CD14-positive monocyte (primary cell): ENCODE measurements at regions not wholly inside any gene's neighbourhood (a gene's known extent, or its start where the extent isn't known, plus 50 kb on each side); places are given as distances from the start of the nearest gene placed in this dataset.

Experiments
- DNase-seq, 3 donors: peaks; one replicate each; pipeline ENCODE4 v3.0.0-alpha.2; 2011 to 2022
- H2AFZ ChIP-seq: 2 replicates; pipeline ENCODE4 v1.6.0; 2012; ENCODE audit warnings: mild to moderate bottlenecking, low read depth, low read length, inconsistent platforms; ENCODE audit not compliant: insufficient read depth, poor library complexity, severe bottlenecking
- H3K27ac ChIP-seq, 2 donors: 1 replicate in 1 of 2; 2 replicates in 1 of 2; pipeline ENCODE4 v1.5.1; 2012 to 2013; ENCODE audit warnings: low read length in 2 of 2, control low read depth in 1 of 2, inconsistent platforms in 1 of 2, low read depth in 1 of 2, mild to moderate bottlenecking in 1 of 2
- H3K27me3 ChIP-seq, 2 donors: one replicate each; pipeline versions ENCODE4 v1.6.0 to v1.6.1; 2011 to 2013; ENCODE audit warnings: low read length in 2 of 2; ENCODE audit not compliant: control insufficient read depth in 2 of 2, insufficient read depth in 2 of 2
- H3K36me3 ChIP-seq, 2 donors: replicated peaks in 1 of 2; 1 replicate in 1 of 2; 2 replicates in 1 of 2; pipeline versions ENCODE4 v1.5.1 to v1.6.1; 2012 to 2013; ENCODE audit warnings: low read length in 2 of 2, control low read depth in 1 of 2, inconsistent platforms in 1 of 2, mild to moderate bottlenecking in 1 of 2; ENCODE audit not compliant: insufficient read depth in 2 of 2, control insufficient read depth in 1 of 2
- H3K4me1 ChIP-seq, 2 donors: 1 replicate in 1 of 2; 2 replicates in 1 of 2; pipeline versions ENCODE4 v1.5.1 to v1.6.1; 2012 to 2013; ENCODE audit warnings: low read length in 2 of 2, control low read depth in 1 of 2, inconsistent platforms in 1 of 2, mild to moderate bottlenecking in 1 of 2, moderate library complexity in 1 of 2; ENCODE audit not compliant: insufficient read depth in 2 of 2, control insufficient read depth in 1 of 2
- H3K4me2 ChIP-seq: replicated peaks from 2 replicates; pipeline ENCODE3; 2012; ENCODE audit warnings: low read length, moderate library complexity, mild to moderate bottlenecking; ENCODE audit not compliant: poor library complexity, severe bottlenecking; ENCODE audit errors: extremely low read depth
- H3K4me3 ChIP-seq, 3 experiments: fragments of 200-600 bp in 1 of 3; sonication (generic) in 1 of 3; replicated peaks in 1 of 3; 1 replicate in 2 of 3; 2 replicates in 1 of 3; pipeline ENCODE4 v1.5.1; 2011 to 2013; ENCODE audit warnings: low read length in 3 of 3, mild to moderate bottlenecking in 3 of 3, control low read depth in 2 of 3, low read depth in 2 of 3, inconsistent platforms in 1 of 3, moderate library complexity in 1 of 3
- H3K79me2 ChIP-seq: 2 replicates; pipeline ENCODE4 v1.6.0; 2012; ENCODE audit warnings: mild to moderate bottlenecking, control low read depth, inconsistent platforms, low read length, moderate library complexity; ENCODE audit not compliant: insufficient read depth
- H3K9ac ChIP-seq: 2 replicates; pipeline ENCODE4 v1.6.0; 2017; ENCODE audit warnings: low read length, mild to moderate bottlenecking; ENCODE audit not compliant: insufficient read depth, poor library complexity, severe bottlenecking
- H3K9me3 ChIP-seq, 2 donors: replicated peaks in 1 of 2; 1 replicate in 1 of 2; 2 replicates in 1 of 2; pipeline versions ENCODE4 v1.5.1 to v1.6.1; 2012 to 2013; ENCODE audit warnings: low read length in 2 of 2, control low read depth in 1 of 2; ENCODE audit not compliant: control insufficient read depth in 1 of 2, insufficient read depth in 1 of 2
- H4K20me1 ChIP-seq: 2 replicates; pipeline ENCODE4 v1.6.0; 2012; ENCODE audit warnings: mild to moderate bottlenecking, low read length, control low read depth, moderate library complexity; ENCODE audit not compliant: insufficient read depth
- H3K27ac Mint-ChIP-seq, 7 donors: one replicate each; pipeline ENCODE4 v1.8.0; 2020; ENCODE audit warnings: mild to moderate bottlenecking in 7 of 7, mixed read lengths in 7 of 7, moderate library complexity in 6 of 7, inconsistent platforms in 2 of 7
- H3K27me3 Mint-ChIP-seq, 3 donors: one replicate each; pipeline ENCODE4 v1.8.0; 2021 to 2022; ENCODE audit warnings: low read depth in 3 of 3, mild to moderate bottlenecking in 3 of 3, mixed read lengths in 3 of 3, moderate library complexity in 3 of 3, inconsistent platforms in 1 of 3
- H3K36me3 Mint-ChIP-seq, 2 donors: one replicate each; pipeline ENCODE4 v1.8.0; 2020; ENCODE audit warnings: mixed read lengths in 2 of 2, inconsistent platforms in 1 of 2, mild to moderate bottlenecking in 1 of 2
- H3K4me1 Mint-ChIP-seq: one replicate; pipeline ENCODE4 v1.8.0; 2020; ENCODE audit warnings: mild to moderate bottlenecking, mixed read lengths
- H3K4me3 Mint-ChIP-seq, 2 donors: one replicate each; pipeline ENCODE4 v1.8.0; 2020; ENCODE audit warnings: mild to moderate bottlenecking in 2 of 2, mixed read lengths in 2 of 2, moderate library complexity in 1 of 2
- H3K9me3 Mint-ChIP-seq, 7 donors: one replicate each; pipeline ENCODE4 v1.8.0; 2020 to 2022; ENCODE audit warnings: mixed read lengths in 7 of 7, mild to moderate bottlenecking in 6 of 7, moderate library complexity in 6 of 7, inconsistent platforms in 2 of 7
- WGBS: methylation state at CpG from one replicate; pipeline ENCODE4 v1.1.5; 2013; ENCODE audit warnings: missing lambda C conversion rate; ENCODE audit not compliant: insufficient coverage; 5-methylcytosine and 5-hydroxymethylcytosine counted together
- intact Hi-C, 2 donors: fragments of 100-400 bp; cut with micrococcal nuclease; formaldehyde crosslinking; loops; one replicate each; pipeline versions ENCODE4 v1.15.0 to v1.15.1; 2023
- TF ChIP-seq, protein P1 (sequence below): fragments of 200-600 bp; IDR thresholded peaks from one replicate; pipeline ENCODE4 v1.8.0; 2022; ENCODE audit warnings: antibody characterized with exemption, mild to moderate bottlenecking

DNA sequence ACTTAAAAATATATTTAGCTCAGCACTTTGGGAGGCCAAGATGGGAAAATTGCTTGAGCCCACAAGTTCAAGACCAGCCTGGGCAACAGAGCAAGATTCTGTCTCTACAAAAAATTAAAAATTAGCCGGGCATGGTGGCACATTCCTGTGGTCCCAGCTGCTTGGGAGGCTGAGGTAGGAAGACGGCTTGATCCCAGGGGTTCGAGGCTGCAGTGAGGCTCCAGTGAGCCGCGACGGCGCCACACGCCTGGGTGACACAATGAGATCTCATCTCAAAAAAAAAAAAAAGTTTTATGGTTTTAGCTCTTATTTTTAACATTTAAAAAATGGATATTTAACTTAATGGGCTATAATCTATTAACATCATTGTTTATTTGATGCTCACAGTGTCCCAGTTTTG, 97.2 kb upstream of the RIPOR2 start:
- Histone ChIP-seq H3K4me3 (no peak overlapping the region), H3K4me2 (no peak overlapping the region), H2AFZ (no peak overlapping the region), H3K9ac (no peak overlapping the region), H3K27me3 (no peaks in the 10 kb centered on the region), H3K79me2 (peaks cover 32% of the 10 kb centered on the region), H3K27ac (no peak overlapping the region), H3K36me3 (no peaks in the 10 kb centered on the region), H3K4me1 (peaks cover 16 to 21% of the 10 kb centered on the region in 2 donors), H3K9me3 (no peaks in the 10 kb centered on the region), H4K20me1 (no peaks in the 10 kb centered on the region)
- Mint-ChIP-seq H3K4me1 (peaks cover 19% of the 10 kb centered on the region), H3K36me3 (peaks cover 6 to 8% of the 10 kb centered on the region in 2 donors), H3K4me3 (no peak overlapping the region), H3K27ac (no peak overlapping the region), H3K9me3 (no peaks in the 10 kb centered on the region), H3K27me3 (no peaks in the 10 kb centered on the region)
- intact Hi-C loops, result no loop called here
- TF ChIP-seq, protein P1, sequence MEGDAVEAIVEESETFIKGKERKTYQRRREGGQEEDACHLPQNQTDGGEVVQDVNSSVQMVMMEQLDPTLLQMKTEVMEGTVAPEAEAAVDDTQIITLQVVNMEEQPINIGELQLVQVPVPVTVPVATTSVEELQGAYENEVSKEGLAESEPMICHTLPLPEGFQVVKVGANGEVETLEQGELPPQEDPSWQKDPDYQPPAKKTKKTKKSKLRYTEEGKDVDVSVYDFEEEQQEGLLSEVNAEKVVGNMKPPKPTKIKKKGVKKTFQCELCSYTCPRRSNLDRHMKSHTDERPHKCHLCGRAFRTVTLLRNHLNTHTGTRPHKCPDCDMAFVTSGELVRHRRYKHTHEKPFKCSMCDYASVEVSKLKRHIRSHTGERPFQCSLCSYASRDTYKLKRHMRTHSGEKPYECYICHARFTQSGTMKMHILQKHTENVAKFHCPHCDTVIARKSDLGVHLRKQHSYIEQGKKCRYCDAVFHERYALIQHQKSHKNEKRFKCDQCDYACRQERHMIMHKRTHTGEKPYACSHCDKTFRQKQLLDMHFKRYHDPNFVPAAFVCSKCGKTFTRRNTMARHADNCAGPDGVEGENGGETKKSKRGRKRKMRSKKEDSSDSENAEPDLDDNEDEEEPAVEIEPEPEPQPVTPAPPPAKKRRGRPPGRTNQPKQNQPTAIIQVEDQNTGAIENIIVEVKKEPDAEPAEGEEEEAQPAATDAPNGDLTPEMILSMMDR, result no peak
- 95% methylated on average over 3 of the region's 8 CpGs for WGBS
- no peak for DNase-seq

DNA sequence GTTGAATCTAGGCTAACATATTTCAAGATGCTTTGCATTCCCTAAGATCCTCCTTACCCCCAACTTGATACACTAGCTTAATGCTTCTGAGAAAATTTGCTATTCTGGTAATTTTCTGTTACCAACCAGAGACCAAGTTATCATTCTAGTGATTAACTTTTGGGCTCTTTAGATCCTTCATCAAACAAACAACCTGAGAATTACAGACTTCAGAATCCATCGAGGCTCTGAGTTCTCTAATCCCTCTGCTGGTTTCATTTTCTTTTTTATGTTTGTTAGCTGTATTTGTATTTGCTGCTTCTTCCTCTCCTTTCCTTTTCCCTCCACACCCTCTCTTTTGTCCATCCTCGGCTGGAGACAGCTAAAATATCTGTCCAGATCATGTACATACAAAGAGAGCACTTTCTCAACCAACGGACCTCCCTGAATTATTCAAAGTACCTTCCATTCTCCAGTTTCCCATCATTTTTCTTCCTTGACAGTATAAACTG, 98.7 kb upstream of the RIPOR2 start:
- peak overlapping the region; percentile 89 to 97 for H3K4me3 Mint-ChIP-seq
- no peaks in the 10 kb centered on the region for H3K36me3 ChIP-seq
- H3K27me3 ChIP-seq, result no peaks in the 10 kb centered on the region
- peak overlapping the region; percentile 93 for H2AFZ ChIP-seq
- intact Hi-C loops, result loop anchor here in 1 of 2 donors (1.0 kb wide), 1 partner anchor 8 kb away; no protein-coding TSS in a partner anchor
- peaks cover 0 to 4% (median 2%) of the 10 kb centered on the region in 7 donors for H3K9me3 Mint-ChIP-seq
- peaks cover 37% of the 10 kb centered on the region for H3K79me2 ChIP-seq
- H3K4me1 ChIP-seq, result peaks cover 16 to 31% of the 10 kb centered on the region in 2 donors
- no peaks in the 10 kb centered on the region for H3K27me3 Mint-ChIP-seq
- H3K36me3 Mint-ChIP-seq, result peaks cover 3 to 10% of the 10 kb centered on the region in 2 donors
- peak overlapping the region in 1 of 2 donors; percentile 93 for H3K27ac ChIP-seq
- H3K9ac ChIP-seq, result peak overlapping the region; percentile 60
- WGBS, result 0% methylated on average over 1 of the region's 3 CpGs
- peaks cover 26% of the 10 kb centered on the region for H3K4me1 Mint-ChIP-seq
- no peak for DNase-seq
- H3K4me3 ChIP-seq, result peak overlapping the region; percentile 39 to 99 (median 71)
- peak overlapping the region; percentile 81 for H3K4me2 ChIP-seq
- TF ChIP-seq, protein P1, result no peak
- H3K9me3 ChIP-seq, result no peaks in the 10 kb centered on the region
- H4K20me1 ChIP-seq, result no peaks in the 10 kb centered on the region
- H3K27ac Mint-ChIP-seq, result peak overlapping the region; percentile 83 to 98 (median 90)
